ENCODE measurements at regions not wholly inside any gene's neighbourhood (a gene's known extent, or its start where the extent isn't known, plus 50 kb on each side); places are given as distances from the start of the nearest gene placed in this dataset.

DNA sequence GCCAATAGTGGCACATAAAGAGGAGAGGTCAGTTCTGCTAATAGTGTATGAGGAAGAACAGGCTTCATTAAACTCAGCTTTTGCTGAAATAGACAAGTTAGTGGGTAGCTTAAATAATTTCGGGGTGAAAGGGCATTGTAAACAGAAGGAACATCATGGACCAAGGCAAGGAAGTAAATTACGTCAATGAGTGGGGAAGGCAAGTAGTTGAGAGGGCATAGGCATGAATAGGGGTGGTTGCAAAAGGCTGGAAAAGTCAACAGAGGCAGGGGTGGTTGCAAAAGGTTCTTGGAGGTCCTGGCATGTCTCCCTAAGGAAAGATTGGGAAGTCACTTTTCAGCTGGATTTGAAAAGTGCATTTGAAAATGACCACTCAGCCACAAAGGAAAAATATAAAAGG is 383.3 kb upstream of the RPS23 start:
- no peaks in the 10 kb centered on the region for H3K36me3 ChIP-seq (ENCODE audit: insufficient read depth, low read length, poor library complexity, severe bottlenecking)
- no TSS peak for BruUV-seq (replicated peaks)
- no peak for DNase-seq (ENCODE audit: low spot score)
- POLR2A ChIA-PET (ENCODE audit: low non-redundant PET): no interaction called here
- TF ChIP-seq, protein P1, sequence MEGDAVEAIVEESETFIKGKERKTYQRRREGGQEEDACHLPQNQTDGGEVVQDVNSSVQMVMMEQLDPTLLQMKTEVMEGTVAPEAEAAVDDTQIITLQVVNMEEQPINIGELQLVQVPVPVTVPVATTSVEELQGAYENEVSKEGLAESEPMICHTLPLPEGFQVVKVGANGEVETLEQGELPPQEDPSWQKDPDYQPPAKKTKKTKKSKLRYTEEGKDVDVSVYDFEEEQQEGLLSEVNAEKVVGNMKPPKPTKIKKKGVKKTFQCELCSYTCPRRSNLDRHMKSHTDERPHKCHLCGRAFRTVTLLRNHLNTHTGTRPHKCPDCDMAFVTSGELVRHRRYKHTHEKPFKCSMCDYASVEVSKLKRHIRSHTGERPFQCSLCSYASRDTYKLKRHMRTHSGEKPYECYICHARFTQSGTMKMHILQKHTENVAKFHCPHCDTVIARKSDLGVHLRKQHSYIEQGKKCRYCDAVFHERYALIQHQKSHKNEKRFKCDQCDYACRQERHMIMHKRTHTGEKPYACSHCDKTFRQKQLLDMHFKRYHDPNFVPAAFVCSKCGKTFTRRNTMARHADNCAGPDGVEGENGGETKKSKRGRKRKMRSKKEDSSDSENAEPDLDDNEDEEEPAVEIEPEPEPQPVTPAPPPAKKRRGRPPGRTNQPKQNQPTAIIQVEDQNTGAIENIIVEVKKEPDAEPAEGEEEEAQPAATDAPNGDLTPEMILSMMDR (conservative IDR thresholded peaks at IDR 0.05; ENCODE audit: low read depth, low read length): no peak
- TF ChIP-seq EZH2 (IDR thresholded peaks at IDR 0.05; ENCODE audit: borderline replicate concordance, low read depth, low read length, poor library complexity, severe bottlenecking): no peak
- H3K4me3 ChIP-seq (ENCODE audit: low read depth, low read length, poor library complexity, severe bottlenecking): no peak overlapping the region
- no peak overlapping the region for H3K27ac ChIP-seq (ENCODE audit: low read depth, low read length, poor library complexity, severe bottlenecking)
- H3K4me1 ChIP-seq (ENCODE audit: insufficient read depth, low read length, poor library complexity, severe bottlenecking): no peaks in the 10 kb centered on the region
- CTCF ChIA-PET: no interaction called here
- H3K9me3 ChIP-seq (ENCODE audit: low read depth, low read length, poor library complexity, severe bottlenecking): no peaks in the 10 kb centered on the region
- intact Hi-C loops (cut with micrococcal nuclease; ENCODE audit: unreplicated experiment): no loop called here
- H3K27me3 ChIP-seq (replicated peaks; ENCODE audit: insufficient read depth, low read depth, low read length, poor library complexity): peaks cover 12% of the 10 kb centered on the region

DNA sequence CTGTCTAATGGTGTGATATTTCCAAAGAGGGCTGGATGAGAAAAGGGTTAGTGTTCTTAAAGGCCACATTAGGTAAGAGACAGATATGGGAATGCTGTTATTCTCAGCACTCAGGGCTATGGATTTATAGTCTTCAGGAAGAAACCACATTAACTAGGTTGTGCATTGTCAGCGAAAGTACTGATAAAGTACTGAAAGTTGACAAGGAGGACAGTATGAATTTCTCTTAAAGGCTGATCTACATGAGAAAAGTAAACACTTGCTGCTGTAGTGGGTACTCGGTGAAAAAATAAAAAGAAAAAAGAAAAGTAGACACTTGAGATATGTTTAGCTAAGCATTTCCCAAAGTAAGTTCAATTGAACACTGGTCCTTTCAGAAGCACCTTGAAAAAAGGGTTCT is 381.0 kb upstream of the RPS23 start:
- no peak for DNase-seq (ENCODE audit: low spot score)
- H3K36me3 ChIP-seq (ENCODE audit: insufficient read depth, low read length, poor library complexity, severe bottlenecking): no peaks in the 10 kb centered on the region
- no peaks in the 10 kb centered on the region for H3K9me3 ChIP-seq (ENCODE audit: low read depth, low read length, poor library complexity, severe bottlenecking)
- CTCF ChIA-PET: no interaction called here
- no peaks in the 10 kb centered on the region for H3K27me3 ChIP-seq (replicated peaks; ENCODE audit: insufficient read depth, low read depth, low read length, poor library complexity)
- no peak overlapping the region for H3K27ac ChIP-seq (ENCODE audit: low read depth, low read length, poor library complexity, severe bottlenecking)
- BruUV-seq (replicated peaks): no TSS peak
- intact Hi-C loops (cut with micrococcal nuclease; ENCODE audit: unreplicated experiment): no loop called here
- H3K4me1 ChIP-seq (ENCODE audit: insufficient read depth, low read length, poor library complexity, severe bottlenecking): no peaks in the 10 kb centered on the region
- TF ChIP-seq, protein P1 (conservative IDR thresholded peaks at IDR 0.05; ENCODE audit: low read depth, low read length): no peak
- TF ChIP-seq EZH2 (IDR thresholded peaks at IDR 0.05; ENCODE audit: borderline replicate concordance, low read depth, low read length, poor library complexity, severe bottlenecking): no peak
- H3K4me3 ChIP-seq (ENCODE audit: low read depth, low read length, poor library complexity, severe bottlenecking): no peak overlapping the region
- POLR2A ChIA-PET (ENCODE audit: low non-redundant PET): no interaction called here

DNA sequence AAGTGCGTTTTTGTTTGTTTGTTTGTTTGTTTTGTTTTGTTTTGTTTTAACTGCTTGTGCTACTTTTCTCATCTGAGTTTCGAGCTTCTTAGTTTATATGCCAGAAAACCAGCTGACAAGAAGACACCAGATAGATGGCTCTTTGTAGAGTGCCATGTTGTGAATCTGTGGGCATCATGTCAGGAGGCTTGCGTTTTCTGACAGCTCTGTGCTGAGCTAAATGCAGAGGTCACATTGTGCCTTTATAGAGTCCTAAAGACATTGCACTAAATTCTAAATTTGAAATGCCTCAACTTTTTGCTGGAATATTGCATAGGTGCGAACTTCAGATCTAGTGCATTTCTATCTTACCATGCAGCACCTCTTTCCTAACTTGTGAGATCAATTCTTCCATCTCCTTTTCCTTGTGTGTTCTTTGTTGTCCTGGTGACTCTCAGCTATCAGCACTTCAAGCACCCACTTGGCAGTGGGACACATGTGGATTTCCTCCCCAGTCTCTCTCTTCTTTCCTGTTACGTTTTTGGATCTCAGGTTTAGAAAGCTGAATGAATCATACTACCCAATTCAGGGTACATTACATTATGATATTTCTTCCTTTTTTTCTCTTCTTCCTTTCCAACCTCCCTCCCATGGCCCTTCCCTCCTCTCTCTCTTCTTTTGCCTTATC is 379.0 kb upstream of the RPS23 start:
- no TSS peak for BruUV-seq (replicated peaks)
- Histone ChIP-seq H3K27me3 (replicated peaks; ENCODE audit: insufficient read depth, low read depth, low read length, poor library complexity) (no peaks in the 10 kb centered on the region), H3K4me1 (ENCODE audit: insufficient read depth, low read length, poor library complexity, severe bottlenecking) (no peaks in the 10 kb centered on the region), H3K27ac (ENCODE audit: low read depth, low read length, poor library complexity, severe bottlenecking) (no peak overlapping the region), H3K4me3 (ENCODE audit: low read depth, low read length, poor library complexity, severe bottlenecking) (no peak overlapping the region), H3K9me3 (ENCODE audit: low read depth, low read length, poor library complexity, severe bottlenecking) (no peaks in the 10 kb centered on the region), H3K36me3 (ENCODE audit: insufficient read depth, low read length, poor library complexity, severe bottlenecking) (no peaks in the 10 kb centered on the region)
- intact Hi-C loops (cut with micrococcal nuclease; ENCODE audit: unreplicated experiment): no loop called here
- no peak for DNase-seq (ENCODE audit: low spot score)
- no peak for TF ChIP-seq EZH2 (IDR thresholded peaks at IDR 0.05; ENCODE audit: borderline replicate concordance, low read depth, low read length, poor library complexity, severe bottlenecking)
- TF ChIP-seq, protein P1 (conservative IDR thresholded peaks at IDR 0.05; ENCODE audit: low read depth, low read length): no peak
- ChIA-PET CTCF (no interaction called here), POLR2A (ENCODE audit: low non-redundant PET) (no interaction called here)

Measured in A673 (cell line).